Upper lobe of right lung (tissue), 1 donor: ENCODE measurements at regions not wholly inside any gene's neighbourhood (a gene's known extent, or its start where the extent isn't known, plus 50 kb on each side); places are given as distances from the start of the nearest gene placed in this dataset.

Experiments used
- ATAC-seq: fragments of 200-7000 bp; cut with Tn5 transposase; one replicate; pipeline ENCODE4 v1.9.1; 2020; ENCODE audit warnings: mild to moderate bottlenecking, moderate library complexity
- DNase-seq: peaks from one replicate; pipeline ENCODE4 v3.0.0-alpha.2; 2020
- H3K27ac ChIP-seq: fragments of 200-600 bp; one replicate; pipeline ENCODE4 v1.8.0; 2022
- H3K27me3 ChIP-seq: fragments of 200-600 bp; one replicate; pipeline ENCODE4 v1.8.0; 2022; ENCODE audit warnings: mild to moderate bottlenecking
- H3K36me3 ChIP-seq: fragments of 200-600 bp; one replicate; pipeline ENCODE4 v1.8.0; 2022
- H3K4me1 ChIP-seq: fragments of 200-600 bp; one replicate; pipeline ENCODE4 v1.8.0; 2022
- H3K4me3 ChIP-seq: fragments of 200-600 bp; one replicate; pipeline ENCODE4 v1.8.0; 2022; ENCODE audit warnings: mild to moderate bottlenecking
- H3K9me3 ChIP-seq: fragments of 200-600 bp; one replicate; pipeline ENCODE4 v1.8.0; 2022
- intact Hi-C: fragments of 100-400 bp; cut with DNase I; formaldehyde crosslinking; loops from one replicate; pipeline ENCODE4 v1.11.0; 2022
- TF ChIP-seq, protein P1 (sequence below): fragments of 200-600 bp; IDR thresholded peaks from one replicate; pipeline ENCODE4 v1.8.0; 2022; ENCODE audit warnings: antibody characterized with exemption
- donor health status: DM: no; HTN: yes; CAD: no; lungs with severe emphysema.

DNA sequence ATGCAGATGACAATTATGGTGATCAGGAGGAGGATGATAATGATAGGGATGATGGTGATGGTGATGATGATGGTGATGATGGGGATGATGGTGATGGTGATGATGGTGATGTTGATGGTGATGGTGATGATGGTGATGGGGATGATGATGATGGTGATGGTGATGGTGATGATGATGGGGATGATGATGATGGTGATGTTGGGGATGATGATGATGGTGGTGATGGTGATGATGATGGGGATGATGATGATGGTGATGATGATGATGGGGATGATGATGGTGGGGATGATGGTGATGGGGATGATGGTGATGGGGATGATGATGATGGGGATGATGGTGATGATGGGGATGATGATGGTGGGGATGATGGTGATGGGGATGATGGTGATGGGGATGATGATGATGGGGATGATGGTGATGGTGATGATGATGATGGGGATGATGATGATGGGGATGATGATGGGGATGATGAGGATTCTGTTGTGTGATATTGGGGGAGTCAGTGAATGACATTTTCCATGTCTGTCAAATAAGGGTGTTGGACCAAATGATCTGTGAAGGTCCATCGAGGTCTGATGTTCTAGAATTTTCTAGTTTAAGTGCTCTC lies 65.6 kb upstream of the RPL11 start:
- H3K36me3 ChIP-seq: no peaks in the 10 kb centered on the region
- no peaks in the 10 kb centered on the region for H3K9me3 ChIP-seq
- H3K4me3 ChIP-seq: no peak overlapping the region
- DNase-seq (no peak), ATAC-seq (no peak)
- intact Hi-C loops: no loop called here
- TF ChIP-seq, protein P1, sequence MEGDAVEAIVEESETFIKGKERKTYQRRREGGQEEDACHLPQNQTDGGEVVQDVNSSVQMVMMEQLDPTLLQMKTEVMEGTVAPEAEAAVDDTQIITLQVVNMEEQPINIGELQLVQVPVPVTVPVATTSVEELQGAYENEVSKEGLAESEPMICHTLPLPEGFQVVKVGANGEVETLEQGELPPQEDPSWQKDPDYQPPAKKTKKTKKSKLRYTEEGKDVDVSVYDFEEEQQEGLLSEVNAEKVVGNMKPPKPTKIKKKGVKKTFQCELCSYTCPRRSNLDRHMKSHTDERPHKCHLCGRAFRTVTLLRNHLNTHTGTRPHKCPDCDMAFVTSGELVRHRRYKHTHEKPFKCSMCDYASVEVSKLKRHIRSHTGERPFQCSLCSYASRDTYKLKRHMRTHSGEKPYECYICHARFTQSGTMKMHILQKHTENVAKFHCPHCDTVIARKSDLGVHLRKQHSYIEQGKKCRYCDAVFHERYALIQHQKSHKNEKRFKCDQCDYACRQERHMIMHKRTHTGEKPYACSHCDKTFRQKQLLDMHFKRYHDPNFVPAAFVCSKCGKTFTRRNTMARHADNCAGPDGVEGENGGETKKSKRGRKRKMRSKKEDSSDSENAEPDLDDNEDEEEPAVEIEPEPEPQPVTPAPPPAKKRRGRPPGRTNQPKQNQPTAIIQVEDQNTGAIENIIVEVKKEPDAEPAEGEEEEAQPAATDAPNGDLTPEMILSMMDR: no peak
- no peak overlapping the region for H3K27ac ChIP-seq
- H3K4me1 ChIP-seq: no peaks in the 10 kb centered on the region
- H3K27me3 ChIP-seq: no peaks in the 10 kb centered on the region

DNA sequence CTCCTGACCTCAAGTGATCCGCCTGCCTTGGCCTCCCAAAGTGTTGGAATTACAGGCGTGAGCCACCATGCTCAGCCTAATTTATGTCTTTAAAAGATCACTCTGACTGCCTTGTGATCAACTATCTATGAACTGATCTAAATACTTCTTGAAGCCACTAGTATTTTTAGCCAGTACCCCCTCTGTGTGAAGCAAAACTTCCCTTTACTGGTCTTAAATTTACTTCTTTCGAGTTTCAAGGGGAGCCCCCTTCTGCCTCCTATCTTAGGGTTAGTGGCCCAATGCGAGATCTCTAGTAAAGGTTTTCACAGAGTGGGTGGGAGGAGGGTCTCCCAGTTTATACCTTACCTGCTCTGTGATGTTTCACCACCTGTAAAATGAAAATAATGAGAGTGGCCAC lies 66.1 kb upstream of the RPL11 start:
- DNase-seq (no peak), ATAC-seq (no peak)
- Histone ChIP-seq H3K4me1 (no peaks in the 10 kb centered on the region), H3K27me3 (no peaks in the 10 kb centered on the region), H3K27ac (no peak overlapping the region), H3K4me3 (no peak overlapping the region), H3K36me3 (no peaks in the 10 kb centered on the region), H3K9me3 (no peaks in the 10 kb centered on the region)
- intact Hi-C loops: no loop called here
- TF ChIP-seq, protein P1: no peak

DNA sequence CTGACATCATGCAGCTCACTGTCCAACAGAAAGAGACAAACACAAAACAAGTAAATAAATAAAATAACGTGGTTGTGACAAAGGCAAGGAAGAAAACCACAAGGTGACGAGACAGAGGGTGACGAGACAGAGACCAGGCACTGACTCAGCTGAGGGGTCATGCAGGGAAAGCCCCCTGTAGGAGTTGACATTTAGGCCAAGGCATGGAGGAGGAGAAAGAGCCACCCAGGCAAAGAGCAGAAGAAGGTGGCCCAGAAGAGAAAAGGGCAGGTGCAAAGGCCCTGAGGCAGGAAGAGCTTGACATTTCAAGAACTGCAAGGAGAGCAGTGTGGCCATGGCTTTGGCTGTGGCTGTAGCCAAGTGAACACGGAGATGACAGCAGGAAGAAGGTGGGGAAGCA lies 65.1 kb upstream of the ID3 start:
- Histone ChIP-seq H3K4me1 (peaks cover 4% of the 10 kb centered on the region), H3K4me3 (no peak overlapping the region), H3K27ac (no peak overlapping the region), H3K27me3 (no peaks in the 10 kb centered on the region), H3K9me3 (no peaks in the 10 kb centered on the region), H3K36me3 (no peaks in the 10 kb centered on the region)
- TF ChIP-seq, protein P1: no peak
- intact Hi-C loops: no loop called here
- DNase-seq (no peak), ATAC-seq (no peak)

DNA sequence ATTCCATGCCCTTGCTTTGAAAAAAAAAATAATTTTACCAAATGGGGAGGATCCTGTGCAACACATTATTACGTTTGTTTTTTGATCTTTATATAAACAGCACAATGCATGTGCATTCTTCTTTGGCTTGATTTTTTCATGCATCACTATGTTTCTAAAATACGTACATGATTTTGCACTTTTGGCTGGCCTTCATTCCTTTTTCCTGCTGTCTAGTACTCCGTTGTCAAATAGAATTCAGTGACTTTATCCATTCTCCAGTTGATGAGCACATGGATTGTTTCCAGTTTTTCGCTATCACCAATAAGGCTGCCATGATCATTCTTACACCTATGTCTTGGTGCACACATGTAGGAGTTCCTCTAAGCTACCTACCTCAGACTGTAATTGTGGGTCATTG lies 63.0 kb upstream of the ID3 start:
- intact Hi-C loops: no loop called here
- TF ChIP-seq, protein P1: no peak
- H3K27ac ChIP-seq: no peak overlapping the region
- H3K4me3 ChIP-seq: no peak overlapping the region
- H3K36me3 ChIP-seq: no peaks in the 10 kb centered on the region
- H3K4me1 ChIP-seq: peaks cover 7% of the 10 kb centered on the region
- DNase-seq (no peak), ATAC-seq (no peak)
- H3K9me3 ChIP-seq: no peaks in the 10 kb centered on the region
- H3K27me3 ChIP-seq: no peaks in the 10 kb centered on the region

DNA sequence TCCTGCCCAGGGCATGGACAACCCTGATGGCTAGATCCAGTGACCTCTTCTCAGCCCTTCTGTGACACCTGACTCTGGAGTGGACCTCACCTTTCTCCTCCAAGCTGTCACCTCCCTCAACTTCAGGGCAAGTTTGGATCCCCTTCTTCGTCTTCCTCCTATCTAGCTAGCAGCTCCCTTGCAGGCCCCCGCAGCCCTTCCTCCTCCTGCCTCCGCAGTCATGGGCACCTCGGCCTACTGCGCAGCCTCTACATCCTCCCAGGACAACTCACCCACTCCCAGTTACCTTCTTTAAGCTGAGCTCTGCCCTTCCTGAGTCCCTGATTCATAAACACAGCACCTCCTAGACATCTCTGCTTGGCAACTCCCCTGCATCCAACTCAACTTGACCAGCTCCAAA lies 61.3 kb upstream of the ID3 start:
- intact Hi-C loops: no loop called here
- no peaks in the 10 kb centered on the region for H3K36me3 ChIP-seq

More for the DNA sequence above, 61.3 kb upstream of the ID3 start:
- ATAC-seq: no peak
- H3K27ac ChIP-seq: no peak overlapping the region
- no peaks in the 10 kb centered on the region for H3K9me3 ChIP-seq
- peaks cover 7% of the 10 kb centered on the region for H3K4me1 ChIP-seq
- no peak for DNase-seq
- no peak overlapping the region for H3K4me3 ChIP-seq
- H3K27me3 ChIP-seq: no peaks in the 10 kb centered on the region
- TF ChIP-seq, protein P1: no peak
